AG04450 (cell line): ENCODE measurements at regions not wholly inside any gene's neighbourhood (a gene's known extent, or its start where the extent isn't known, plus 50 kb on each side); places are given as distances from the start of the nearest gene placed in this dataset.

Experiments used
- CTCF ChIA-PET: fragments of 300-600, 350-600 bp; formaldehyde crosslinking; extraction: SDS; loops from one replicate; lab custom pipeline; 2022; ENCODE audit warnings: antibody characterized with exemption, inconsistent platforms; lab: Charles Lee
- POLR2A ChIA-PET: fragments of 350-600 bp; formaldehyde crosslinking; extraction: SDS; loops from one replicate; lab custom pipeline; 2021; ENCODE audit warnings: antibody characterized with exemption, inconsistent platforms; lab: Yijun Ruan, JAX
- DNase-seq: peaks from one replicate; pipeline ENCODE4 v3.0.0-alpha.2; 2011; ENCODE audit warnings: low read depth, low spot score
- H3K27ac ChIP-seq: one replicate; pipeline ENCODE4 v1.5.1; 2012; ENCODE audit warnings: low read depth, low read length, control low read depth
- H3K27me3 ChIP-seq: one replicate; pipeline ENCODE4 v1.6.0; 2012; ENCODE audit warnings: low read length; ENCODE audit not compliant: control insufficient read depth, insufficient read depth
- H3K4me3 ChIP-seq: 2 replicates; pipeline ENCODE4 v1.5.1; 2011; ENCODE audit warnings: mild to moderate bottlenecking, low read depth, low read length, control low read depth
- H3K9me3 ChIP-seq: 2 replicates; pipeline ENCODE4 v1.5.1; 2012; ENCODE audit warnings: low read length; ENCODE audit not compliant: control insufficient read depth, insufficient read depth
- TF ChIP-seq, protein P1 (sequence below): IDR thresholded peaks from 2 replicates; pipeline ENCODE4 v1.5.1; 2011; ENCODE audit warnings: low read depth, low read length, control low read depth, inconsistent platforms

DNA sequence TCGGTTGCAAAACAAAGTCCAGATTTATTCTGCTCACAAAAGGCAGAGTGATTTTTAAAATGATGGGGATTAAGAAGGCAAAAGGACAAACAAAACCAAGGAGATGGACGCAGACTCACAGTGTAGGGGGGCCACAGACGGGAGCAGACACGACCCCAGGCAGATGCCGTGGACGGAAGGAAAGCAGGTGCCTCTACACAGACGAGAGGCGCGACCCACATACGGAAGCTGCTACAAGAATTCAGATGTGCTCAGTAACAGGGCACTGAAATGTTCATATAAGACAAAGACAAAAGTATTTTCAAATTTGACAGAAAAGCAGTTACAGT lies 148.9 kb downstream of the BRD1 start:
- Histone ChIP-seq H3K27me3 (no peaks in the 10 kb centered on the region), H3K4me3 (no peak overlapping the region), H3K27ac (no peak overlapping the region), H3K9me3 (no peaks in the 10 kb centered on the region; the same call in 1 of the 2 replicates)
- ChIA-PET CTCF (no interaction called here), POLR2A (no interaction called here)
- DNase-seq = no peak
- TF ChIP-seq, protein P1, sequence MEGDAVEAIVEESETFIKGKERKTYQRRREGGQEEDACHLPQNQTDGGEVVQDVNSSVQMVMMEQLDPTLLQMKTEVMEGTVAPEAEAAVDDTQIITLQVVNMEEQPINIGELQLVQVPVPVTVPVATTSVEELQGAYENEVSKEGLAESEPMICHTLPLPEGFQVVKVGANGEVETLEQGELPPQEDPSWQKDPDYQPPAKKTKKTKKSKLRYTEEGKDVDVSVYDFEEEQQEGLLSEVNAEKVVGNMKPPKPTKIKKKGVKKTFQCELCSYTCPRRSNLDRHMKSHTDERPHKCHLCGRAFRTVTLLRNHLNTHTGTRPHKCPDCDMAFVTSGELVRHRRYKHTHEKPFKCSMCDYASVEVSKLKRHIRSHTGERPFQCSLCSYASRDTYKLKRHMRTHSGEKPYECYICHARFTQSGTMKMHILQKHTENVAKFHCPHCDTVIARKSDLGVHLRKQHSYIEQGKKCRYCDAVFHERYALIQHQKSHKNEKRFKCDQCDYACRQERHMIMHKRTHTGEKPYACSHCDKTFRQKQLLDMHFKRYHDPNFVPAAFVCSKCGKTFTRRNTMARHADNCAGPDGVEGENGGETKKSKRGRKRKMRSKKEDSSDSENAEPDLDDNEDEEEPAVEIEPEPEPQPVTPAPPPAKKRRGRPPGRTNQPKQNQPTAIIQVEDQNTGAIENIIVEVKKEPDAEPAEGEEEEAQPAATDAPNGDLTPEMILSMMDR = no peak

DNA sequence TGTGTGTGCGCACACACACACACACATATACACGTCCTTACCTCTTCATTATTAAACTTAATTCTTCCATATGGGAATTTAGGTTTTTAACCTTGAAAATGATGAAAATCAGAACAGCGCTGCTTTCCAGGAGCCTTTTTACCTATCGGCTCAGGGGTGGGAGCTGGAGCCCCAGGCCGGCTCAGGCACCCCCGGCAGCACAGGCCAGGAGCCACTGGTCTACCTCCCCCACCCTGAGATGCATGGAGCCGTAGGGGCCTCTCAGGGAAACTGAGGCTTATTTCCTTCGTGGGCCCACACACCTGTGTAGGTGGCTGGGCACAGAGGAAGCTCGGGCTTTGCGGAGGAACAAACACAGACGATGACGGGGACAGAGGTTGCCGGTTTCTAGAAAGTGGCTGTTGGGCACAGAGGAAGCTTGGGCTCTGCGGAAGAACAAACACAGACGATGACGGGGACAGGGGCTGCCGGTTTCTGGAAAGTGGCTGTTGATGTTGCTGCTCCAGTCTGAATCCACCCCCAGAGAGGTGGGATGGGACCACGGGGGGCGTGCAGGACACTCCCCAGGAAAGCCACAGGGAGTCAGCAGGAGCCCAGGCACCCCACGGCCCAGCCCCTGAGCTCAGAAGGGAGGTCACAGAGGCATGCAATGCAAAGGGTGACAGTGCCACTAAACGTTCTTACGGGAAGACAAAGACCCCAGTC lies 149.4 kb downstream of the BRD1 start:
- TF ChIP-seq, protein P1 = no peak
- POLR2A ChIA-PET = no interaction called here
- DNase-seq = no peak
- no peaks in the 10 kb centered on the region; the same call in 1 of the 2 replicates for H3K9me3 ChIP-seq
- no peaks in the 10 kb centered on the region for H3K27me3 ChIP-seq
- H3K4me3 ChIP-seq = no peak overlapping the region
- CTCF ChIA-PET = no interaction called here
- no peak overlapping the region for H3K27ac ChIP-seq

DNA sequence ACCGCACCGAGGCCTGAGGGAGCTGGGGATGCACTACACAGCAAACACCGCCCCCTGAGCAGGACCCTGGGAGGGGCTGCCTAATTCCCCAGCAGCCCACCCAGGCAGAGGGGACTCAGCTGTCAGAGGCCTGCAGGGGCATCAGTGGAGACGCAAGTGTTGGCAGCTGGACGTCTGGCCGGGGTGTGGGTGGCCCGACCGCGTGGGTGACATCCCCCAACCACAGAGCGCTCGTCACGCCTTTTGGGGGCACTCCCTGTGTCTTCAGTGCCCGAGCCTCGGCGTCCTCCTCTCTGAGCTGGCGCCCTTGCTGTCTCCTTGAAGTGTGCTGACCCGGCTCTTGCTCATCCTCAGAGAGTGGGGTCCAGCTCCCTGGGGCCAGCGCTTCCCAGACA lies 150.2 kb downstream of the BRD1 start:
- TF ChIP-seq, protein P1 = no peak
- H3K9me3 ChIP-seq = no peaks in the 10 kb centered on the region; the same call in 1 of the 2 replicates
- CTCF ChIA-PET = no interaction called here
- DNase-seq = no peak
- H3K27me3 ChIP-seq = no peaks in the 10 kb centered on the region
- H3K27ac ChIP-seq = no peak overlapping the region
- H3K4me3 ChIP-seq = no peak overlapping the region
- POLR2A ChIA-PET = no interaction called here

DNA sequence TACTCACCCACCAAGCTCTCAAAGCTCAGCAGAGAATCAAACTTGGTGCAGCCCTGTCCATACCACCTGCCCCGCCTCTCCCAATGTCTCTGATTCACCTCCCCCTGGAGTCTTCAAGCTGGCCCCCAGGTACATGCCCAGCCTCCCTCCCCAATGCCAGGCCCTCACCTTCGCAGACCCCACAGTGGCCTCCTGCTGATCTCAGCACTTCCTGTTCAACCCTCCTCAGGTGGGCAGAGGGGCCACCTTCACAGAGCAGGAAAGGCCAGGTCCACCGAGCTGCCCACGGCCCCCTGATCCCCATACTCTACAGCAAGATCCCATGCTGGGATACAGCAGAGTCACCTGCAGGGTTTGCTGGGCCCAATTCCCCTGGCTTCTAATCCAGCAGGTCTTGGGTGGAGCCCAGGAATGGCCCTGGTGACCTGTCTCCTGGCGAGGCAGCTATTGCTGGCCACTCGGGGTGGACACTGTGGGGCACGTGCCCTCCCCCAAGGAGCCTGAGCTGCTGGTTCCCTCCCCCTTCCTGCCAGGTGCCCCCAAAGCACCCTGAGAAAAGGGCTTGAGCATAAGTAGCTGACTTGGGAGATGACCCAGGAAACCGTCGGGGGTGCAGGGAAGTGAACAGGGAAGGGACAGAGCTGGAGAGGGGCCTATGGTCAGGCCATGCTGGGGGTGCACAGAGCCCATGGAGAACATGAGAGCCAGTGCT lies 150.7 kb downstream of the BRD1 start:
- TF ChIP-seq, protein P1 = no peak
- H3K4me3 ChIP-seq = no peak overlapping the region
- no peak overlapping the region for H3K27ac ChIP-seq
- peaks cover under 1% of the 10 kb centered on the region for H3K27me3 ChIP-seq
- no peaks in the 10 kb centered on the region; the same call in 1 of the 2 replicates for H3K9me3 ChIP-seq
- DNase-seq = no peak
- ChIA-PET POLR2A (no interaction called here), CTCF (no interaction called here)

DNA sequence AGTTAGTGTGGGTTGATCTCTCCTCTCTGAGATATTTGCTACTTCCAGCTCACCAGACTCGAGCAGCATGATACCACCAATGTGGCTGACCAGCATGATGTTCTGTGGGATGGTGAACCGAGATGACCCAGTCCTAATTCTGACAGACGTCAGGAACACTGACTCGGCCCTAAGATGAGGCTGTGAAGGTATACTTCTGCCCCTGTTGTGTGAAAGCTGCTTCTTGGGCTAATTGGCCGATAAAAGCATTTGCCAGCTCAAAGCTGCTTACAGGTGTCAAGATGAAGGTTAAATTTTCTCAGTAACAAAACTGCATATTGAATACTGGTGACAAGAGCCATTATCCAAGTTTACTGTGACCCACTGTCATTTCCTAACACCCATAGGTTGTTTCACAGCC lies 151.4 kb downstream of the BRD1 start:
- TF ChIP-seq, protein P1 = no peak
- no peak overlapping the region for H3K27ac ChIP-seq
- no peak for DNase-seq
- POLR2A ChIA-PET = no interaction called here
- H3K4me3 ChIP-seq = no peak overlapping the region
- peaks cover 8% of the 10 kb centered on the region for H3K27me3 ChIP-seq
- CTCF ChIA-PET = no interaction called here
- no peaks in the 10 kb centered on the region; the same call in 1 of the 2 replicates for H3K9me3 ChIP-seq
